Ectodermal cell (in vitro differentiated cells): ENCODE measurements at regions not wholly inside any gene's neighbourhood (a gene's known extent, or its start where the extent isn't known, plus 50 kb on each side); places are given as distances from the start of the nearest gene placed in this dataset.

Source experiments
- H3K27ac ChIP-seq: 2 replicates; pipeline ENCODE4 v1.7.0; 2013; ENCODE audit warnings: mild to moderate bottlenecking, low read depth, low read length; ENCODE audit not compliant: insufficient read depth, poor library complexity, severe bottlenecking
- H3K27me3 ChIP-seq: 2 replicates; pipeline ENCODE4 v1.7.0; 2013; ENCODE audit warnings: mild to moderate bottlenecking, low read length; ENCODE audit not compliant: insufficient read depth, control insufficient read depth, poor library complexity, severe bottlenecking
- H3K36me3 ChIP-seq: one replicate; pipeline ENCODE4 v1.7.0; 2013; ENCODE audit warnings: low read length; ENCODE audit not compliant: control insufficient read depth, insufficient read depth
- H3K4me1 ChIP-seq: one replicate; pipeline ENCODE4 v1.7.0; 2013; ENCODE audit warnings: low read length; ENCODE audit not compliant: control insufficient read depth, insufficient read depth
- H3K4me3 ChIP-seq: 2 replicates; pipeline ENCODE4 v1.7.0; 2013; ENCODE audit warnings: low read depth, low read length, control low read depth; ENCODE audit not compliant: insufficient read depth
- H3K9me3 ChIP-seq: 2 replicates; pipeline ENCODE4 v1.7.0; 2013; ENCODE audit warnings: mild to moderate bottlenecking, low read length, moderate library complexity; ENCODE audit not compliant: control insufficient read depth
- WGBS, 2 experiments: methylation state at CpG; one replicate each; pipeline ENCODE4 v1.1.7; 2013; ENCODE audit warnings: missing lambda C conversion rate in 2 of 2; 5-methylcytosine and 5-hydroxymethylcytosine counted together

GRCh38 chr10:121091961-121092719, 241.0 kb downstream of the WDR11 start:
- no peaks in the 10 kb centered on the region for H3K36me3 ChIP-seq
- no peaks in the 10 kb centered on the region for H3K9me3 ChIP-seq
- WGBS, 2 experiments = 95 to 98% methylated on average over 5 of the region's 5 CpGs
- H3K4me3 ChIP-seq = no peak overlapping the region
- peaks cover 14% of the 10 kb centered on the region for H3K4me1 ChIP-seq
- H3K27me3 ChIP-seq = no peaks in the 10 kb centered on the region
- no peak overlapping the region for H3K27ac ChIP-seq

- Histone ChIP-seq H3K27ac (no peak overlapping the region), H3K9me3 (no peaks in the 10 kb centered on the region), H3K36me3 (no peaks in the 10 kb centered on the region), H3K4me1 (peaks cover 17% of the 10 kb centered on the region), H3K27me3 (no peaks in the 10 kb centered on the region), H3K4me3 (no peak overlapping the region)
- WGBS, 2 experiments = 94 to 100% methylated on average over 1 of the region's 1 CpG
Measured at GRCh38 chr10:121092720-121093095, 241.5 kb downstream of the WDR11 start.

- 72 to 77% methylated on average over 8 of the region's 8 CpGs for WGBS, 2 experiments
- no peaks in the 10 kb centered on the region for H3K36me3 ChIP-seq
- no peaks in the 10 kb centered on the region for H3K27me3 ChIP-seq
- H3K4me3 ChIP-seq = no peak overlapping the region
- peak overlapping the region; percentile 67 for H3K27ac ChIP-seq
- peaks cover 10% of the 10 kb centered on the region for H3K4me1 ChIP-seq
- no peaks in the 10 kb centered on the region for H3K9me3 ChIP-seq
Measured at GRCh38 chr10:121096617-121097431, 245.7 kb downstream of the WDR11 start.

- Histone ChIP-seq H3K27ac (no peak overlapping the region), H3K27me3 (no peaks in the 10 kb centered on the region), H3K4me1 (peaks cover 10% of the 10 kb centered on the region), H3K4me3 (no peak overlapping the region), H3K36me3 (no peaks in the 10 kb centered on the region), H3K9me3 (no peaks in the 10 kb centered on the region)
- 92 to 96% methylated on average over 3 of the region's 3 CpGs for WGBS, 2 experiments
Measured at GRCh38 chr10:121098211-121098610, 247.0 kb downstream of the WDR11 start.

- Histone ChIP-seq H3K4me1 (peaks cover 10% of the 10 kb centered on the region), H3K9me3 (no peaks in the 10 kb centered on the region), H3K4me3 (no peak overlapping the region), H3K27me3 (no peaks in the 10 kb centered on the region), H3K36me3 (no peaks in the 10 kb centered on the region), H3K27ac (no peak overlapping the region)
- WGBS, 2 experiments = 91 to 98% methylated on average over 1 to 2 of the region's 2 CpGs
Measured at GRCh38 chr10:121098751-121099150, 247.6 kb downstream of the WDR11 start.

- WGBS, 2 experiments = 93 to 95% methylated on average over 5 of the region's 5 CpGs
- Histone ChIP-seq H3K36me3 (no peaks in the 10 kb centered on the region), H3K27ac (no peak overlapping the region), H3K4me1 (peaks cover 11% of the 10 kb centered on the region), H3K9me3 (no peaks in the 10 kb centered on the region), H3K4me3 (no peak overlapping the region), H3K27me3 (no peaks in the 10 kb centered on the region)
Measured at GRCh38 chr10:121099181-121099580, 248.0 kb downstream of the WDR11 start.

- Histone ChIP-seq H3K4me3 (no peak overlapping the region), H3K27ac (no peak overlapping the region)
Measured at GRCh38 chr10:121099592-121099991, 248.4 kb downstream of the WDR11 start.

GRCh38 chr10:121101561-121101960, 250.4 kb downstream of the WDR11 start:
- 96 to 97% methylated on average over 3 to 4 of the region's 4 CpGs for WGBS, 2 experiments
- no peak overlapping the region for H3K27ac ChIP-seq
- H3K9me3 ChIP-seq = no peaks in the 10 kb centered on the region

More at GRCh38 chr10:121099592-121099991, 248.4 kb downstream of the WDR11 start:
- no peaks in the 10 kb centered on the region for H3K27me3 ChIP-seq
- H3K9me3 ChIP-seq = no peaks in the 10 kb centered on the region
- no peaks in the 10 kb centered on the region for H3K36me3 ChIP-seq
- peaks cover 15% of the 10 kb centered on the region for H3K4me1 ChIP-seq

GRCh38 chr10:121102706-121103105, 251.5 kb downstream of the WDR11 start:
- H3K27ac ChIP-seq = no peak overlapping the region

More at GRCh38 chr10:121101561-121101960, 250.4 kb downstream of the WDR11 start:
- Histone ChIP-seq H3K4me1 (peaks cover 15% of the 10 kb centered on the region), H3K27me3 (no peaks in the 10 kb centered on the region), H3K36me3 (no peaks in the 10 kb centered on the region), H3K4me3 (no peak overlapping the region)

GRCh38 chr10:121104476-121105111, 253.4 kb downstream of the WDR11 start:
- H3K4me1 ChIP-seq = peaks cover 6% of the 10 kb centered on the region
- no peaks in the 10 kb centered on the region for H3K27me3 ChIP-seq
- H3K27ac ChIP-seq = no peak overlapping the region
- H3K36me3 ChIP-seq = no peaks in the 10 kb centered on the region
- H3K4me3 ChIP-seq = no peak overlapping the region
- no peaks in the 10 kb centered on the region for H3K9me3 ChIP-seq
- 78 to 89% methylated on average over 1 of the region's 1 CpG for whole genome bisulfite sequencing, 2 experiments

More at GRCh38 chr10:121102706-121103105, 251.5 kb downstream of the WDR11 start:
- Histone ChIP-seq H3K4me3 (no peak overlapping the region), H3K4me1 (peaks cover 6% of the 10 kb centered on the region), H3K9me3 (no peaks in the 10 kb centered on the region), H3K36me3 (no peaks in the 10 kb centered on the region), H3K27me3 (no peaks in the 10 kb centered on the region)
- 91 to 98% methylated on average over 4 of the region's 4 CpGs for WGBS, 2 experiments
